ENCODE measurements at regions not wholly inside any gene's neighbourhood (a gene's known extent, or its start where the extent isn't known, plus 50 kb on each side); places are given as distances from the start of the nearest gene placed in this dataset.
A peak's percentile ranks its signal among the peaks of the same experiment; 100 is the strongest.
"Not testable (repeated sequence)": the region's sequence is repeated elsewhere in the genome, so short reads cannot be mapped to it uniquely, and the experiment has no call there.

GRCh38 chr20:23140991-23141390 is 54.9 kb upstream of the CD93 start:
- H3K36me3 ChIP-seq (ENCODE audit: control insufficient read depth in 2 of 2, extremely low read depth in 1 of 2, insufficient read depth in 2 of 2, low read length in 2 of 2): no peaks in the 10 kb centered on the region
- intact Hi-C loops (cut with micrococcal nuclease) (no loop called here), dilution Hi-C loops (cut with MboI; ENCODE audit: extremely low pct_ligation_motif_present, low sequenced_read_pairs) (no loop called here)
- ChIA-PET CTCF (interaction anchor here (0.8 to 4.4 kb wide), 7 partner anchors 10 to 104 kb away, joined by 3 to 26 read pairs (median 3); partner anchors contain the start of gene CD93), POLR2A (interaction anchor here (1.0 kb wide), 1 partner anchor 51 kb away, joined by 3 read pairs; no protein-coding TSS in a partner anchor)
- no TSS peak for BruUV-seq (replicated peaks)
- H3K4me1 ChIP-seq (ENCODE audit: control insufficient read depth, extremely low read depth, insufficient read depth, low read length): peaks cover 58% of the 10 kb centered on the region
- no peaks in the 10 kb centered on the region for H3K27me3 ChIP-seq (ENCODE audit: control insufficient read depth in 2 of 2, insufficient read depth in 2 of 2, low read length in 2 of 2)
- no peaks in the 10 kb centered on the region for H3K79me2 ChIP-seq (ENCODE audit: control insufficient read depth, insufficient read depth, low read length)
- TF ChIP-seq, protein P1, sequence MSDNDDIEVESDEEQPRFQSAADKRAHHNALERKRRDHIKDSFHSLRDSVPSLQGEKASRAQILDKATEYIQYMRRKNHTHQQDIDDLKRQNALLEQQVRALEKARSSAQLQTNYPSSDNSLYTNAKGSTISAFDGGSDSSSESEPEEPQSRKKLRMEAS (IDR thresholded peaks at IDR 0.05; ENCODE audit: insufficient read depth, insufficient read length): no peak
- no peak for TF ChIP-seq MYC (IDR thresholded peaks at IDR 0.05; ENCODE audit: low read depth, low read length)
- no peak for TF ChIP-seq POLR2AphosphoS5 (IDR thresholded peaks at IDR 0.05; ENCODE audit: insufficient read depth, low read depth, low read length)
- no peak for TF ChIP-seq FOS (IDR thresholded peaks at IDR 0.05; ENCODE audit: borderline replicate concordance, insufficient read depth, low read length)
- no peak for TF ChIP-seq JUN (IDR thresholded peaks at IDR 0.05; ENCODE audit: borderline replicate concordance, insufficient read depth, insufficient read length, low read depth)
- H3K9me1 ChIP-seq (replicated peaks; ENCODE audit: control insufficient read depth, extremely low read depth, insufficient read depth, low read length): no peaks in the 10 kb centered on the region
- H3K9ac ChIP-seq (replicated peaks; ENCODE audit: extremely low read depth, insufficient read depth, low read length): no peak overlapping the region
- H4K20me1 ChIP-seq (replicated peaks; ENCODE audit: control insufficient read depth, extremely low read depth, insufficient read depth, low read length): no peaks in the 10 kb centered on the region
- no peak overlapping the region for H3K4me2 ChIP-seq (ENCODE audit: insufficient read depth, low read length)
- peak overlapping the region; percentile 26 for H2AFZ ChIP-seq (ENCODE audit: low read depth, low read length)
- H3K27ac ChIP-seq (ENCODE audit: insufficient read depth, low read depth, low read length): no peak overlapping the region
- H3K9me3 ChIP-seq (replicated peaks; ENCODE audit: control insufficient read depth, insufficient read depth, low read length): no peaks in the 10 kb centered on the region
- FAIRE-seq (peak; percentile 55), DNase-seq (ENCODE audit: low read depth, low spot score) (no peak)
- H3K4me3 ChIP-seq (replicated peaks in 1 of 3; ENCODE audit: insufficient read depth in 1 of 3, low read depth in 1 of 3, low read length in 3 of 3): no peak overlapping the region

GRCh38 chr20:23139984-23140383 is 53.9 kb upstream of the CD93 start:
- H3K4me1 ChIP-seq (ENCODE audit: control insufficient read depth, extremely low read depth, insufficient read depth, low read length): peaks cover 49% of the 10 kb centered on the region
- BruUV-seq (replicated peaks); H3K36me3 ChIP-seq (ENCODE audit: control insufficient read depth in 2 of 2, extremely low read depth in 1 of 2, insufficient read depth in 2 of 2, low read length in 2 of 2); intact Hi-C loops (cut with micrococcal nuclease); H4K20me1 ChIP-seq (replicated peaks; ENCODE audit: control insufficient read depth, extremely low read depth, insufficient read depth, low read length); H3K9me3 ChIP-seq (replicated peaks; ENCODE audit: control insufficient read depth, insufficient read depth, low read length); H3K27ac ChIP-seq (ENCODE audit: insufficient read depth, low read depth, low read length); FAIRE-seq; H3K4me2 ChIP-seq (ENCODE audit: insufficient read depth, low read length); H3K79me2 ChIP-seq (ENCODE audit: control insufficient read depth, insufficient read depth, low read length); DNase-seq (ENCODE audit: low read depth, low spot score); dilution Hi-C loops (cut with MboI; ENCODE audit: extremely low pct_ligation_motif_present, low sequenced_read_pairs); H3K9ac ChIP-seq (replicated peaks; ENCODE audit: extremely low read depth, insufficient read depth, low read length); H3K9me1 ChIP-seq (replicated peaks; ENCODE audit: control insufficient read depth, extremely low read depth, insufficient read depth, low read length); H3K4me3 ChIP-seq (replicated peaks in 1 of 3; ENCODE audit: insufficient read depth in 1 of 3, low read depth in 1 of 3, low read length in 3 of 3); POLR2A ChIA-PET; H3K27me3 ChIP-seq (ENCODE audit: control insufficient read depth in 2 of 2, insufficient read depth in 2 of 2, low read length in 2 of 2); H2AFZ ChIP-seq (ENCODE audit: low read depth, low read length): not testable (repeated sequence)
- CTCF ChIA-PET: interaction anchor here (0.9 to 4.4 kb wide), 5 partner anchors 9 to 89 kb away, joined by 3 to 26 read pairs (median 5); no protein-coding TSS in a partner anchor

Measured in endothelial cell of umbilical vein (primary cell).